LNCAP (cell line): ENCODE measurements at regions not wholly inside any gene's neighbourhood (a gene's known extent, or its start where the extent isn't known, plus 50 kb on each side); places are given as distances from the start of the nearest gene placed in this dataset.

Experiments
- CTCF ChIP-seq: fragments of 450-650 bp; IDR thresholded peaks from 2 replicates; pipeline ENCODE4 v1.5.1; 2017; ENCODE audit warnings: mild to moderate bottlenecking

- no peak for TF ChIP-seq CTCF
These were observed 251.1 kb upstream of the CMC1 start for GRCh38 chr3:27990324-27990723.

- TF ChIP-seq CTCF, result no peak
These were observed 250.6 kb upstream of the CMC1 start for GRCh38 chr3:27990837-27991236.

- no peak for TF ChIP-seq CTCF
These were observed 248.4 kb upstream of the CMC1 start for GRCh38 chr3:27993051-27993450.

- no peak for TF ChIP-seq CTCF
These were observed 240.8 kb upstream of the CMC1 start for GRCh38 chr3:28000608-28001007.

GRCh38 chr3:28008235-28008634 lies 233.2 kb upstream of the CMC1 start:
- no peak for TF ChIP-seq CTCF

- no peak for TF ChIP-seq CTCF
These were observed 228.6 kb upstream of the CMC1 start for GRCh38 chr3:28012830-28013229.

GRCh38 chr3:28013864-28014473 lies 227.4 kb upstream of the CMC1 start:
- no peak for TF ChIP-seq CTCF
